Liver (tissue), 8 donors: ENCODE measurements at regions not wholly inside any gene's neighbourhood (a gene's known extent, or its start where the extent isn't known, plus 50 kb on each side); places are given as distances from the start of the nearest gene placed in this dataset.

Source experiments
- DNase-seq: peaks from one replicate; pipeline ENCODE4 v3.0.0-alpha.2; 2017; ENCODE audit warnings: low spot score
- H3K27ac ChIP-seq, 2 donors: one replicate each; pipeline ENCODE4 v1.7.0; 2013; ENCODE audit warnings: inconsistent platforms in 2 of 2, low read length in 2 of 2, control low read depth in 1 of 2, low read depth in 1 of 2, mild to moderate bottlenecking in 1 of 2
- H3K27me3 ChIP-seq, 4 donors: one replicate each; pipeline versions ENCODE4 v1.6.1 to v1.7.0; 2013; ENCODE audit warnings: low read length in 3 of 4, inconsistent platforms in 1 of 4, mild to moderate bottlenecking in 1 of 4, moderate library complexity in 1 of 4; ENCODE audit not compliant: control insufficient read depth in 4 of 4, insufficient read depth in 4 of 4
- H3K36me3 ChIP-seq, 4 donors: one replicate each; pipeline versions ENCODE4 v1.6.1 to v1.7.0; 2013; ENCODE audit warnings: low read length in 3 of 4, mild to moderate bottlenecking in 3 of 4, low read depth in 1 of 4, moderate library complexity in 1 of 4; ENCODE audit not compliant: control insufficient read depth in 4 of 4, insufficient read depth in 3 of 4
- H3K4me1 ChIP-seq, 4 donors: one replicate each; pipeline versions ENCODE4 v1.6.1 to v1.7.0; 2013; ENCODE audit warnings: low read length in 3 of 4, mild to moderate bottlenecking in 3 of 4, moderate library complexity in 1 of 4; ENCODE audit not compliant: control insufficient read depth in 4 of 4, insufficient read depth in 4 of 4
- H3K4me3 ChIP-seq, 3 donors: one replicate each; pipeline versions ENCODE4 v1.6.1 to v1.7.0; 2013; ENCODE audit warnings: low read length in 3 of 3, control low read depth in 1 of 3, low read depth in 1 of 3, mild to moderate bottlenecking in 1 of 3
- H3K9ac ChIP-seq, 2 donors: one replicate each; pipeline ENCODE4 v1.7.0; 2013; ENCODE audit warnings: low read length in 2 of 2, mild to moderate bottlenecking in 2 of 2, moderate library complexity in 2 of 2, control low read depth in 1 of 2, low read depth in 1 of 2
- H3K9me3 ChIP-seq, 4 donors: one replicate each; pipeline versions ENCODE4 v1.6.1 to v1.7.0; 2013; ENCODE audit warnings: low read length in 3 of 4; ENCODE audit not compliant: control insufficient read depth in 4 of 4
- ATF3 ChIP-seq: IDR thresholded peaks from 2 replicates; pipeline ENCODE4 v1.6.1; 2016; ENCODE audit warnings: antibody characterized with exemption
- CTCF ChIP-seq: fragments of 150-350 bp; IDR thresholded peaks from 2 replicates; pipeline ENCODE4 v1.5.1; 2017; ENCODE audit warnings: improper control_type of control experiment, low read depth, low read length; ENCODE audit not compliant: missing input control
- EGR1 ChIP-seq, 2 donors: IDR thresholded peaks; 2 replicates each; pipeline ENCODE4 v1.6.1; 2016 to 2018; ENCODE audit warnings: antibody characterized with exemption in 2 of 2, low read depth in 2 of 2
- FOXA1 ChIP-seq: IDR thresholded peaks from 2 replicates; pipeline ENCODE4 v1.6.1; 2016; ENCODE audit warnings: antibody characterized with exemption
- FOXA2 ChIP-seq: IDR thresholded peaks from 2 replicates; pipeline ENCODE4 v1.6.1; 2016; ENCODE audit warnings: antibody characterized with exemption
- GABPA ChIP-seq, 2 donors: IDR thresholded peaks in 1 of 2; conservative IDR thresholded peaks in 1 of 2; 2 replicates each; pipeline ENCODE4 v1.6.1; 2016; ENCODE audit warnings: antibody characterized with exemption in 2 of 2, mild to moderate bottlenecking in 1 of 2, moderate library complexity in 1 of 2
- HNF4A ChIP-seq, 2 donors: conservative IDR thresholded peaks; 2 replicates each; pipeline ENCODE4 v1.6.1; 2016; ENCODE audit warnings: antibody characterized with exemption in 2 of 2, mild to moderate bottlenecking in 2 of 2
- HNF4G ChIP-seq: IDR thresholded peaks from 2 replicates; pipeline ENCODE4 v1.6.1; 2016; ENCODE audit warnings: antibody characterized with exemption
- JUND ChIP-seq, 2 donors: IDR thresholded peaks; 2 replicates each; pipeline ENCODE4 v1.6.1; 2016; ENCODE audit warnings: antibody characterized with exemption in 2 of 2
- MAX ChIP-seq: IDR thresholded peaks from 2 replicates; pipeline ENCODE4 v1.6.1; 2016; ENCODE audit warnings: antibody characterized with exemption
- NR2F2 ChIP-seq: IDR thresholded peaks from 2 replicates; pipeline ENCODE4 v1.6.1; 2016; ENCODE audit warnings: antibody characterized with exemption
- RAD21 ChIP-seq, 2 donors: IDR thresholded peaks; 2 replicates each; pipeline ENCODE4 v1.6.1; 2016; ENCODE audit warnings: antibody characterized with exemption in 2 of 2, mild to moderate bottlenecking in 2 of 2
- SP1 ChIP-seq: IDR thresholded peaks from 2 replicates; pipeline ENCODE4 v1.6.1; 2018; ENCODE audit warnings: antibody characterized with exemption, mild to moderate bottlenecking
- YY1 ChIP-seq: IDR thresholded peaks from 2 replicates; pipeline ENCODE4 v1.6.1; 2016; ENCODE audit warnings: antibody characterized with exemption, mild to moderate bottlenecking
- ZBTB33 ChIP-seq: IDR thresholded peaks from 2 replicates; pipeline ENCODE4 v1.6.1; 2016; ENCODE audit warnings: antibody characterized with exemption
- WGBS: extraction: QIAGEN DNeasy Blood & Tissue Kit; methylation state at CpG from one replicate; pipeline ENCODE4 v1.1.7; 2013; 5-methylcytosine and 5-hydroxymethylcytosine counted together
- donor health status: healthy.
- donor health status: healthy.
- donor health status: healthy.
- donor health status: healthy.
- donor health status: healthy.

GRCh38 chr6:139894271-139894670 is 519.8 kb upstream of the CITED2 start (continued):
- no peak for TF ChIP-seq CTCF
- no peak for TF ChIP-seq HNF4G
- TF ChIP-seq NR2F2: no peak

GRCh38 chr6:139891471-139891870 is 517.0 kb upstream of the CITED2 start:
- Histone ChIP-seq H3K4me1 (peaks cover 0 to 2% (median 0%) of the 10 kb centered on the region in 4 donors), H3K9me3 (no peaks in the 10 kb centered on the region), H3K36me3 (no peaks in the 10 kb centered on the region), H3K9ac (no peak overlapping the region), H3K4me3 (no peak overlapping the region), H3K27ac (no peak overlapping the region), H3K27me3 (no peaks in the 10 kb centered on the region)
- TF ChIP-seq ATF3 (no peak), SP1 (no peak), EGR1 (IDR thresholded peaks at IDR 0.05; ENCODE audit: low read depth in 2 of 2) (no peak), HNF4G (no peak)
- no peak for DNase-seq
- 93% methylated on average over 4 of the region's 4 CpGs for WGBS

GRCh38 chr6:139888681-139889122 is 514.3 kb upstream of the CITED2 start:
- Histone ChIP-seq H3K27me3 (no peaks in the 10 kb centered on the region), H3K36me3 (no peaks in the 10 kb centered on the region), H3K9me3 (no peaks in the 10 kb centered on the region), H3K9ac (no peak overlapping the region), H3K4me1 (peaks cover 0 to 2% (median 0%) of the 10 kb centered on the region in 4 donors), H3K27ac (no peak overlapping the region), H3K4me3 (no peak overlapping the region)
- TF ChIP-seq JUND (IDR thresholded peaks at IDR 0.05) (no peak), RAD21 (IDR thresholded peaks at IDR 0.05) (no peak), ATF3 (no peak), CTCF (no peak), FOXA1 (no peak), YY1 (no peak), FOXA2 (no peak), MAX (no peak), NR2F2 (no peak), SP1 (no peak), GABPA (IDR thresholded peaks at IDR 0.05 in 1 of 2, conservative IDR thresholded peaks at IDR 0.05 in 1 of 2) (no peak), ZBTB33 (no peak), HNF4A (conservative IDR thresholded peaks at IDR 0.05) (no peak)
- DNase-seq: no peak
- WGBS: 96% methylated on average over 3 of the region's 3 CpGs
